ENCODE measurements at regions not wholly inside any gene's neighbourhood (a gene's known extent, or its start where the extent isn't known, plus 50 kb on each side); places are given as distances from the start of the nearest gene placed in this dataset.
"Not testable (repeated sequence)": the region's sequence is repeated elsewhere in the genome, so short reads cannot be mapped to it uniquely, and the experiment has no call there.

DNA sequence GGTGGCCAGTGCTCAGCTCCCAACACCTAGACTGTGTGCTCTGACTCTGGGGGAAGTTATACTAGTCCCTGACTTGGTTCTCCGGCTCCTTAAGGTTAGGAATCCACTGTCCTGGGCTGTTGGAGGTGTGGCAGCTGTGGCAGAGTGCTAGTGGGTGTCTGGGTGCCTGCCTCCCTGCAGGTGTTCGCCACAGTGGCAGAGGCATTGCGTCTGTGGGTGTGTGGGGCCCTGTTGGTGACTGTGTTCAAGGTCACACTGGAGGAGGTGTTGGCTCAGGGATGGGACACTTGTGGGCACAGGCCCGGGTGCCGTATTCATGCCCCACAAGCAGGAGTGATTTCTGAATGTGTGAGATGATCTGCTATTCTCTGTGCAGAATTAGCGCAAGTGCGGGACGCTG is 467.4 kb downstream of the TMEM121 start:
- DNase-seq (ENCODE audit: low read depth, low spot score), result no peak

DNA sequence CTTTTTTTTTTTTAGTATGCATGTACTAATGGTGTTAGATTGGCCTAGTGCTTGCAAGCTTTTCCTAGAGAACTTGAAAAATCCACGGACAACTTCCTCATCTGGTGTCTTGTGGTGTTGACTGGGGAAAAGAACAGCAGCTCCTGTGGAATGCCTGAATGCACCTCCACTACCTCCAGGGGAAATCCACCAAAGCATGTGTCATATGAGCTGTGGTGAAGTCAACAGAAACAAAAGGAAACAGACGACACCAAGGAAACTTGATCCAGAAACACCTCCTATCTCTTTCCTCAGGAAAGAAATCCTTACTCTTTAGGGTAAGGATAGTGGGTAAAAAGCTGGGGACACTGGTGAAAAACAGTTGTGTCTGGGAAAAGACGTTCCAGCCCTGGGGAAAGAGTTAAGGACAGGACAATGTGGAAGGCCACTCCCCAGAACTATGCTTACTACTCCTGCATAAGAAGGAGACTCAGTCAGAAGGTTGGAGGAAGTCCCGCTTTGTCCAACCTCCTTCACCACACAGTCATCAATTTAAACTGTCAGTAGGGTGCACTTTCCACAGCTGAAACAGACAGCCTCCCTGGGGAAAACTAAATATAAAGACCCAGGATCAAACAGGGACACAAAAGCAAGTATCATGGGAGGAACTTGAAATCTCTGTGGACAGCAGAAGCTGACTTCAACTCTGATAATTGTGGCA is 468.8 kb downstream of the TMEM121 start:
- DNase-seq (ENCODE audit: low read depth, low spot score), result not testable (repeated sequence)

DNA sequence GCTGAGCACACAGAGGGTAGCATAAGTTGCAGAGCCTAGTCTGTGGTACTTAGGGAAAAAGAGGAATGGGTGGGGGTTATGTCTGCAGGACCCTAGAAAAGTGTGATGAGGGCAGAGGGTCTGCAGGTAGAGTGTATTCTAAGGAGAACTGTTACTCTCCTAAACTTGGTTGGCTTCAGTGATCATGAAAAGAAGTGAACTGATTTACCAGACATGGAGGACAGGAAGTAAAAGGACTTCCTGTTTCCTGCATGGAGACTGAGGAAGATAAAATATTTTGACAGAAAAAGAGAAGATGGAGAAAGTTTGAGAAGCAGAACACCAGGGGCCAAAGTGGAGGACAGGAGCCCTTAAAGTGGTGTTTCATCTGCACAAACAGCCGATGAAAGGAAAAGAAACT is 472.2 kb downstream of the TMEM121 start:
- DNase-seq (ENCODE audit: low read depth, low spot score), result not testable (repeated sequence)

DNA sequence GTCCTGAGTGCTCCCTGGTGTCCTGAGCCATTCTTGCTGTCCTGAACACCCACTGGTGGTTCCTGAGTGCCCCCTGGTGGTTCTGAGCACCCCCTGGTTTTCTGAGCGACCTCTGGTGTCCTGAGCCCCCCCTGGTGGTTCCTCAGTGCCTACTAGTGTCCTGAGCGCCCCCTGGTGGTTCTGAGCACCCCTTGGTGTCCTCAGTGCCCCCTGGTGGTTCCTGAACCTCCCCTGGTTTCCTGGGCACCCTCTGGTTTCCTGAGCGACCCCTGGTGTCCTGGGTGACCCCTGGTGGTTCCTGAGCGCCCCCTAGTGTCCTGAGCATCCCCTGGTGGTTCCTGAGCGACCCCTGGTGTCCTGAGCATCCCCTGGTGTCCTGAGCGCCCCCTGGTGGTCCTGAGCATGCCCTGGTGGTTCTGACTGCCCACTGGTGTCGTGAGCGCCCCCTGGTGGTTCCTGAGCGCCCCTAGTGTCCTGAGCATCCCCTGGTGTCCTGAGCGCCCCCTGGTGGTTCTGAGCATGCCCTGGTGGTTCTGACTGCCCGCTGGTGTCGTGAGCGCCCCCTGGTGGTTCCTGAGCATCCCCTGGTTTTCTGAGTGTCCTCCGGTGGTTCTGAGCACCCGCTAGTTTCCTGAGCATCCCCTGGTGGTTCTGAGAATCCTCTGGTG is 473.1 kb downstream of the TMEM121 start:
- no peak for DNase-seq (ENCODE audit: low read depth, low spot score)

DNA sequence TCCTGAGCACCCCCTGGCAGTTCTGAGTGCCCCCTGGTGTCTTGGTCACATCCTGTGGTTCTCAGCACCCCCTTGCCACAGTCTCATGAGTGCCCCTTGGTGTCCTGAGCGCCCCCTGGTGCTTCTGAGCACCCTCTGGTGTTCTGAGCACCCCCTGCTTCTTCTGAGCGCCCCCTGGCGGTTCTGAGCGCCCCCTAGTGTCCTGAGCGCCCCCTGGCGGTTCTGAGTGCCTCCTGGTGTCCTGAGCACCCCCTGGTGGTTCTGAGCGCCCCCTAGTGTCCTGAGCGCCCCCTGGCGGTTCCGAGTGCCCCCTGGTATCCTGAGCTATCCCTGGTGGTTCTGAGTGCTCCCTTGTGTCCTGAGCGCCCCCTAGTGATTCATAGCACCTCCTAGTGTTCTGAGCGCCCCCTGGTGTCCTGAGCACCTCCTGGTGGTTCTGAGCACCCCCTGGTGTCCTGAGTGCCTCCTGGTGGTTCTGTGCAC is 473.7 kb downstream of the TMEM121 start:
- DNase-seq (ENCODE audit: low read depth, low spot score), result not testable (repeated sequence)

DNA sequence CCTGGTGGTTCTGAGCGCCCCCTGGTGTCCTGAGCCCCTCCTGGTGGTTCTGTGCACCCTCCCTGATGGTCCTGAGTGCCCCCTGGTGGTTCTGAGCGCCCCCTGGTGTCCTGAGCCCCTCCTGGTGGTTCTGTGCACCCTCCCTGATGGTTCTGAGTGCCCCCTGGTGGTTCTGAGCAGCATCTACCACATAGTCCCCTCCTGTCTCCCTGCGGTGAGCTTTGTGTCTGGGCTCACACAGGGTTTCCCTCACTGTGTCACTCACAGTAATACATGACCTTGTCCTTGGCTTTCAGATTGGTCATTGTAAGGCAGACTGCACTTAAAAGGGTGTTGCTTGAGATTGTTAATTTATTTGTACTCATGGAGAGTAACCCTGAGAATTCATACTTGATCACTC is 474.9 kb downstream of the TMEM121 start:
- not testable (repeated sequence) for DNase-seq (ENCODE audit: low read depth, low spot score)

DNA sequence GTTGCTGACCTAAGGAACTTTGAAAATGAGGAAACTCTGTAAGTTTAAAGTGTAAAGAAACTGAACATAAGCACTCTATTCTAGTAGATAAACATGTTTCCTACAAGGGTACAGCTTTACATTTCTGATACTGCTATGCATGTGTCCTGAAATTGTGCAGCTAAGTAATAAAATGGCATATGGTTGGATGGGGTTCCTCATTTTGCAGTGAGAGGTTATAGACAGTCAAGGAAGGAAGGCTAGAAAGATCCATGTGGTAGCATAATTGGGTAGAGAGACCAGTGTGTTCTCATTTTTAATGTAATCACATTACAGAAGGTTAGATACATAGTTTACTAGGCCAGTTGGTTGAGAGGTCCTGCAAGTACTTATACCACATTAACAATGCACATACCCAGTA is 477.0 kb downstream of the TMEM121 start:
- DNase-seq (ENCODE audit: low read depth, low spot score), result no peak

DNA sequence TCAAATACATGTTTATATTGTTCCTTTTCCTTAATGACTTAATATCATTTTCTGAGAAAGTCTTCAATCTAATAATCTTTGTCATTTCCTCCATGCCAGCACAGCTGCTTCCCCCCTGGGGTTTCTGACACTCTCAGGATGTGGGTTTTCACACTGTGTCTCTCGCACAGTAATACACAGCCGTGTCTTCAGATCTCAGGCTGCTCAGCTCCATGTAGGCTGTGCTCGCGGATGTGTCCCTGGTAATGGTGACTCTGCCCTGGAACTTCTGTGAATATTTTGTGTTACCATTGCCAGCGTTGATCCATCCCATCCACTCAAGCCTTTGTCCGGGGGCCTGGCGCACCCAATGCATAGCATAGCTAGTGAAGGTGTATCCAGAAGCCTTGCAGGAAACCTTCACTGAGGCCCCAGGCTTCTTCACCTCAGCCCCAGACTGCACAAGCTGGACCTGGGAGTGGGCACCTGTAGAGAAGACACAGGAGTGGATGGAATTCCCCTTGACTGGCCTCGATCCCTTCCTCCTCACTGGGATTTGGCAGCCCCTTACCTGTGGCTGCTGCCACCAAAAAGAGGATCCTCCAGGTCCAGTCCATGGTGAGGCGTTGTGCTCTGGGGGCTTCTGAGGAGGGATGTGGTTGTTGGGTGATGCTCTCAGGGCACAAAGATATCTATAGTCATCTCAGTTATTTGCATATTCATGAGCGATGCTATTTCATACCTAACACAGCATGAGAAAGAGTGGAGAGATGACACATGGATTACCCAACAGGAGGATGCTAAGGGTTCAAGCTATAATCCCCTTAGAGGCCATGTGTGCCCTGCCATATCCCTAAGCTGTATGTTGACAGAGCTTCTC is 478.8 kb downstream of the TMEM121 start:
- not testable (repeated sequence) for DNase-seq (ENCODE audit: low read depth, low spot score)

DNA sequence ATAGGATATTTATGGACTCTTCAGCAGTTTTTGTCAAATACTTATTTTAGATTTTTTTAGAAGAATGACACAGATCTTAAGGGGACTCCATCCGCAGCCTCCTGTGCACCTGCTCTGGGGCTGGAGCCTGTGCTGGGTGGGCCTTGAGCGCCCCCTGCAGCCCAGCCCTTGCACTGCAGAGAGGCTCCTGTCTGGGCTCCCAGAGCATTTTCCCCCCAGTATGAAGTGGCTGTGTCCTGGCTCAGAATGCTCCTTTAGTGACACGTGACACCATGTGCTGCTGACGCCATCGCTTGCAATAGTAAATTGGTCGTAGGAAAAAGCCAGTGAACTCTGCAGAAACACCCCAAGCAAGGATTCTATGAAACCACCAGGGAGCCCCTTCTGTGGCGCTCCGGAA is 479.7 kb downstream of the TMEM121 start:
- not testable (repeated sequence) for DNase-seq (ENCODE audit: low read depth, low spot score)

DNA sequence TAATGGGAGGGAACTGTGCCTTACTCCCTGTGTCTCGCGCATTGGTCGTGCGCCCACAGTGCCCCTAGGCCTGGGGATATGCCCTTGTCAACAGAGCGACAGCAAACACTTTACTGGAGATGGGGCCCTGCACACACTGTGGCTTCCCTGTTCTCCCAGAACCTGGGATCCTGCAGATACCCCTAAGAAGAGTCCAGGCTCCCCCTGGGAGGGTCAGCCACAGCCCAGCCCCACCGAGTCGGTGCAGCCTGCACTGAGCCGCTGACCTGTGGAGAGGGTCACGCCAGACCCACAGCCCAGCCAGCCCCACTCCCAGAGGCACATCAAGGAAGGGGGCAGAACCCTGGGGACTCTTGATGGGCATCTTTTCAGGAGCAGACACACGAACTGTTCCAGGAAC is 480.3 kb downstream of the TMEM121 start:
- not testable (repeated sequence) for DNase-seq (ENCODE audit: low read depth, low spot score)

DNA sequence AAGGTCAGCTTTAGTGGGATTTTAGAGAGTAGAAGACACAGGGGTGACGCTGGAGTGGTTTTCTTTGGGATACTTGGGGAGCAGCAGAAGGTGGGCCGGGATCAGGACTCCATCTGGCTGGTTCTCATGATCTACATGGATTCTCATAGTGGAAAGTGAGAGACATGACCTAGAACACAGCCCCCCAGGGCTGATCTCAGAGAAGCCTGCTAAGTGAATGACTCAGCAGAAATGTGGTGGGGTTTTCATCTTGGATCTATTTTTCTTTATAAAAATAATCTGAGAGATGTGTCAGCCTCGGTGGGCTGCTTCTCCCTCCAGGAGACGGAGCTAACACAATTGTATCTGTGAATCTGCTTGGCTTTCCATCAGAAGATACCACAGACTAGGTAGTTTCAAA is 484.4 kb downstream of the TMEM121 start:
- no peak for DNase-seq (ENCODE audit: low read depth, low spot score)

DNA sequence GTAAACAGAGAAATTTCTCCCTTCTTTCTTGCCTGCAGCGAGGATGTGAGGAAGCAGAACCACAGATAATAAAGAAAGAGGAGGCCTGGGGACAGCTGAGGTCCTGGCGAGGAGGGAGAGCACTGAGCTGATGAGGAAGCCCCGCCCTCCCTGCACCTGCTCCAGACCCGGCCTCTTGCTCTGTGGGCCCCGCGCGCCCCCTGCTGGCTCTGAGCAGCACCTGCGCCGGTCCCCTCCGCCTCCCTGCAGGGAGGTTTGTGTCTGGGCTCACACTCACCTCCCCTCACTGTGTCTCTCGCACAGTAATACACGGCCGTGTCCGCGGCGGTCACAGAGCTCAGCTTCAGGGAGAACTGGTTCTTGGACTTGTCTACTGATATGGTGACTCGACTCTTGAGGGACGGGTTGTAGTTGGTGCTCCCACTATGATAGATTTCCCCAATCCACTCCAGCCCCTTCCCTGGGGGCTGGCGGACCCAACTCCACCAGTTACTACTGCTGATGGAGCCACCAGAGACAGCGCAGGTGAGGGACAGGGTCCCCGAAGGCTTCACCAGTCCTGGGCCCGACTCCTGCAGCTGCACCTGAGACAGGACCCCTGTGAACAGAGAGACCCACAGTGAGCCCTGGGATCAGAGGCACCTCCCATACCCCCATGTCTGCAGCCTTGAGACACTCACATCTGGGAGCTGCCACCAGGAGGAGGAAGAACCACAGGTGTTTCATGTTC is 485.4 kb downstream of the TMEM121 start:
- not testable (repeated sequence) for DNase-seq (ENCODE audit: low read depth, low spot score)

DNA sequence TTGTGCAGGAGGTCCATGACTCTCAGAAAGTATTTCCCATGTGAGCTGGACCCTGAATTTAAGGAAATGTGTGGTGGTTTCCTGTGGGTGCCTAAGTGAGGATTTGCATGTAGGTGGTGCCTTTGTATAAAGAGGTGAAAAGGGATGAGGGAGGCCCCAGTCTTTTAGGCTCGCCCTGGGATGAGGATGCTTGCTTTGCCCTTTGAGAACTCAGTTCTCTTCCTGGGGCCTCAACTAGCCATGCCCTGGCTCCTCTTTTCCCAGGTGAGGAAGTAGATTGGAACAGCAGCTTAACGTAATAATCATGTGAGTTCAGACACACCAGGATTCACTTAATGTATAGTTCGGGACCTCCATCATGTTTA is 486.0 kb downstream of the TMEM121 start:
- DNase-seq (ENCODE audit: low read depth, low spot score), result not testable (repeated sequence)

DNA sequence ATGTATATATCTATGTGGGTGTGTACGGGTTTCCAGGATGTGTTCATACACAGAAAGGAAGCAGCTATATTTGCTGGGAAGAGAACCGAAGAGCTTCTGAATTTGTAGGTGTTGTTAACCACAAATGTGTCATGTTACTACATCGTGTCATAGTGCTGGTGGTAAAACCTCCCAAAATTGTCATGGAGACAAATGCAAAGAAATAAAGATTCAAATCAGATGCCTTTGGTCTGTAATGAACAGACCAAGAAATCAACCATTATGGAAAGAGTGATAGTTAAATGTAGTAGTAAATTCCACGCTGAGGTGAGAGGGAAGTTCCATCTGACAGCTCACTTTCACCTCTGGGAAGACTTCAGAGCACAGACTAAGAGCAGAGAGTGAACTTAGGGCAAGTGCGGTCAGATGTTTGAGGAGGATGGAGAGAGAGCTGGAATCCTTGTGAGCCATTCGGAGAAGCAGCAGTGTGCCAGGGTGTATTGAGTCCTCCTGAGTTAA is 487.5 kb downstream of the TMEM121 start:
- DNase-seq (ENCODE audit: low read depth, low spot score), result no peak

DNA sequence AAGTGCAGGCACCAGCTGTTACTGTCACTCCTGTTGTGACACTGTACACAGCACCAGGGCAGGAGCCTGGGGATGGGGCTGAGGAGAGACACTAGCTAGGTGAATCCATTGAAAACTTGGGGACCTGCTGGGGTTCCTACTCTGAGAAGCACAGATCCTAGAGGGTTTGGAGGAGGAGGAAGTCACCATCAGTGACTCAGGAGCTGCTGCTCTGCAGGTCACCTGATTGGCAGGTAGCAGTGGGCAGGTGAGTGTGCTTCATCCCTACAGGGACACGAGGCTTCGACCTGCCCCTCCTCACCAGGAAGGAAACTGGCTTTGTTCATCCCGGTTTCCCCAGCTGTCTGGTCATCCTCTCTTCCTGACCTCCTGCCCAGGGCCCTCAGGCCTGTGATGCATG is 491.6 kb downstream of the TMEM121 start:
- not testable (repeated sequence) for DNase-seq (ENCODE audit: low read depth, low spot score)

DNA sequence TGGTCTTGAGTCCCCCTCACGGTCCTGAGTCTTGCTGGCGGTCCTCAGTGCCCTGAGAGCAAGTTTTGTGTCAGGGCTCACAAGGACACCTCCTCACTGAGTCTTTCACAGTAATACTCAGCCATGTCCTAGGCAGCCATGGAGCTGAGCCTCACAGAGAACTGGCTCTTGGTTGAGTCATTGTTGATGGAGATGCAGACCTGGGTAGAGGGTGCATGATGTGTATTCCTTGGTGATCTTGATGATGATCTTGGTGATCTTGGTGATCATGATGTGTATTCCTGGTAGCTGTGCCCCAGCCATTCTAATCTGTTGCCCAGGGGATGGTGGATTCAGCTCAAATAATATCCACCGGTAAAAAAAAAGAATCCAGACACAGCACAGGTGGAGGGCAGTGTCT is 495.4 kb downstream of the TMEM121 start:
- DNase-seq (ENCODE audit: low read depth, low spot score), result no peak

DNA sequence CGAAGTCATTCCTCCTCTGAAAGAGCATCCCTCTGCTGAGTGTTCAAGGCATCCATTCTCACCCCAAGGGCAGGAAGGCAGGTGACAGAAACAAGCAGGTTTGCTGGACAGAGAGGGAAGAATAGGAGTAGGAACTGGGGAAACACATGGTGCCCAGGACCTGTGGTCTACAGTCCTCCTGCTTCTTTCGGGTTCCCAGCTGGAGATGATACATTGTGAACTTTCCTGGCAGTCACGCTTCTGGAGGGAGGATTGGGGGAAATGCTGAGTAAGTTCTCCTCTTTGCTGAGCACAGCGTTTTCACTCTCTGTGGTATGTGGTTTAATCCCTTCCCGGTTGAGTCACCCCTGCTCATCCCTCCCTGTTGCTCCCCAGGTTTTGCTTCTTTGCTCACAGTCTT is 496.3 kb downstream of the TMEM121 start:
- not testable (repeated sequence) for DNase-seq (ENCODE audit: low read depth, low spot score)

DNA sequence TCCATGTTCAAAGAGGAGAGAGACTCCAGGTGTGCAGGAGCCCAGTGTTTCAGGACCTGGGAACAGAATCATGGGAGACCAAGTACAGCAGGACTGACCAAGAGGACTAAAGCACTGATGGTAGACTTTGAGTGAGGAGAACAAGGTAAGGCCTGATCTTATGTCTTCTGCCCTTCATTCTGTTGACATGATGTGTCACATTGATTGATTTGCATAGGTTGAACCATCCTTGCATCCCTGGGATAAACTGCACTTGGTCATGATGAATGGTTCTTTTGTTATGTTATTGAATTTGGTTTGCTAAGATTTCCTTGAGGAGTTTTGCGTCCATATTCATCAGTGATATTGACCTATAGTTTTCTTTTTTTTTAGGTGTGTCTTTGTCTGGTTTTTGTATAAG is 497.0 kb downstream of the TMEM121 start:
- DNase-seq (ENCODE audit: low read depth, low spot score), result no peak

DNA sequence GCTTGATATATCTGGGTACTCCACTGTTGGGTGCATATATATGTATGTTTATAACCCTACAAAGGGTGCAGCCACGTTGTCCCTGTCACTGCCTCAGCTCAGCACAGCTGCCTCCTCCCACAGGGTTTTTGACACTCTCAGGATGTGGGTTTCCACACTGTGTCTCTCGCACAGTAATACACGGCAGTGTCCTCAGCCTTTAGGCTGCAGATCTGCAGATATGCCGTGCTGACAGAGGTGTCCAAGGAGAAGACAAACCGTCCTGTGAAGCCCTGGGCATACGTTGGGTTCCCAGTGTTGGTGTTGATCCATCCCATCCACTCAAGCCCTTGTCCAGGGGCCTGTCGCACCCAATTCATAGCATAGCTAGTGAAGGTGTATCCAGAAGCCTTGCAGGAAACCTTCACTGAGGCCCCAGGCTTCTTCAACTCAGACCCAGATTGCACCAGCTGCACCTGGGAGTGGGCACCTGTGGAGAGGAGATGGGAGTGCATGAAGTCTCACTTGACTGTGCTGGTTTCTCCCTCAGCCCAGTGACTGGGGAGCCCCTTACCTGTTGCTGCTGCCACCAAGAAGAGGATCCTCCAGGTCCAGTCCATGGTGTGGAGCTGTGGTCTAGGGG is 498.7 kb downstream of the TMEM121 start:
- DNase-seq (ENCODE audit: low read depth, low spot score), result no peak

DNA sequence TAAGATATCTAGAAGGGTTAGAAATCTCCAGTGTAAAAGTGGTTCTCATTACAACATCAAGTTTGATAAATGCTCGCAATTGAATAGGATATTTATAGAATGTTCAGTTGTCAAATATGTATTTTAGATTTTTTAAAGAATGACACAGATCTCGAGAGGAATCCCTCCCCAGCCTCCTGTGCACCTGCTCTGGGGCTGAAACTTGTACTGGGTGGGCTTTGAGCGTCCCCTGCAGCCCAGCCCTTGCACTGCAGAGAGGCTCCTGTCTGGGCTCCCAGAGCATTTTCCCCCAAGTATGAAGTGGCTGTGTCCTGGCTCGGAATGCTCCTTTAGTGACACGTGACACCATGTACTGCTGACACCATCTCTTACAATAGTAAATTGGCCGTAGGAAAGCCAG is 499.6 kb downstream of the TMEM121 start:
- DNase-seq (ENCODE audit: low read depth, low spot score), result no peak

DNA sequence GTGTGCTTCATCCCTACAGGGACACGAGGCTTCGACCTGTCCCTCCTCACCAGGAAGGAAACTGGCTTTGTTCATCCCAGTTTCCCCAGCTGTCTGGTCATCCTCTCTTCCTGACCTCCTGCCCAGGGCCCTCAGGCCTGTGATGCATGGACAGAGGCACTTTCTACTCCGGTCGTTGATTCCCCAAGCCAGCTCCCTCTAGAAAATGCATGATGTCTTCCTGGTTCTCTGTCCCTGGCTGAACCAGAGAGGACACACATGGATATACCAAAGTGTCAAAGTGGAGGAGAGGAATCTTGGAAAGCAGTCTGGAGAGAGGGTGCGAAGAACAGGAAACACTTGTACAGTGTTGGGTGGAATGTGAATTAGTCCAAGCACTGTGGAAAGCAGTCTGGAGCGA is 501.4 kb downstream of the TMEM121 start:
- not testable (repeated sequence) for DNase-seq (ENCODE audit: low read depth, low spot score)

Data from iPS DF 19.7 (cell line).